ENCODE measurements at regions not wholly inside any gene's neighbourhood (a gene's known extent, or its start where the extent isn't known, plus 50 kb on each side); places are given as distances from the start of the nearest gene placed in this dataset.

GRCh38 chr13:94824601-94825000, 112.3 kb upstream of the SOX21 start:
- Histone ChIP-seq H3K4me3 (replicated peaks in 1 of 4; ENCODE audit: control extremely low read depth in 1 of 4, insufficient read depth in 1 of 4, low read depth in 3 of 4, low read length in 4 of 4) (no peak overlapping the region), H2AFZ (ENCODE audit: low read length) (no peak overlapping the region), H3K4me1 (ENCODE audit: control insufficient read depth, extremely low read depth, insufficient read depth, low read length) (no peaks in the 10 kb centered on the region), H3K79me2 (ENCODE audit: control insufficient read depth, insufficient read depth, low read length) (no peaks in the 10 kb centered on the region), H3K36me3 (ENCODE audit: control insufficient read depth, insufficient read depth, low read length) (no peaks in the 10 kb centered on the region), H3K9ac (ENCODE audit: insufficient read depth, low read length) (no peak overlapping the region), H3K9me3 (ENCODE audit: control insufficient read depth, insufficient read depth, low read depth, low read length) (no peaks in the 10 kb centered on the region), H3K27ac (ENCODE audit: insufficient read depth, low read length) (no peak overlapping the region), H3K4me2 (ENCODE audit: extremely low read depth, insufficient read depth, low read length) (no peak overlapping the region), H3K27me3 (ENCODE audit: control insufficient read depth, insufficient read depth, low read length) (no peaks in the 10 kb centered on the region), H4K20me1 (ENCODE audit: control insufficient read depth, extremely low read depth, insufficient read depth, low read length) (no peaks in the 10 kb centered on the region)
- no peak for DNase-seq (ENCODE audit: low read depth in 2 of 2)
- TF ChIP-seq, protein P1, sequence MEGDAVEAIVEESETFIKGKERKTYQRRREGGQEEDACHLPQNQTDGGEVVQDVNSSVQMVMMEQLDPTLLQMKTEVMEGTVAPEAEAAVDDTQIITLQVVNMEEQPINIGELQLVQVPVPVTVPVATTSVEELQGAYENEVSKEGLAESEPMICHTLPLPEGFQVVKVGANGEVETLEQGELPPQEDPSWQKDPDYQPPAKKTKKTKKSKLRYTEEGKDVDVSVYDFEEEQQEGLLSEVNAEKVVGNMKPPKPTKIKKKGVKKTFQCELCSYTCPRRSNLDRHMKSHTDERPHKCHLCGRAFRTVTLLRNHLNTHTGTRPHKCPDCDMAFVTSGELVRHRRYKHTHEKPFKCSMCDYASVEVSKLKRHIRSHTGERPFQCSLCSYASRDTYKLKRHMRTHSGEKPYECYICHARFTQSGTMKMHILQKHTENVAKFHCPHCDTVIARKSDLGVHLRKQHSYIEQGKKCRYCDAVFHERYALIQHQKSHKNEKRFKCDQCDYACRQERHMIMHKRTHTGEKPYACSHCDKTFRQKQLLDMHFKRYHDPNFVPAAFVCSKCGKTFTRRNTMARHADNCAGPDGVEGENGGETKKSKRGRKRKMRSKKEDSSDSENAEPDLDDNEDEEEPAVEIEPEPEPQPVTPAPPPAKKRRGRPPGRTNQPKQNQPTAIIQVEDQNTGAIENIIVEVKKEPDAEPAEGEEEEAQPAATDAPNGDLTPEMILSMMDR (conservative IDR thresholded peaks at IDR 0.05 in 1 of 2, IDR thresholded peaks at IDR 0.05 in 1 of 2; ENCODE audit: low read depth in 1 of 2, low read length in 2 of 2): no peak

- H2AFZ ChIP-seq (ENCODE audit: low read length): no peak overlapping the region
- TF ChIP-seq, protein P1 (conservative IDR thresholded peaks at IDR 0.05 in 1 of 2, IDR thresholded peaks at IDR 0.05 in 1 of 2; ENCODE audit: low read depth in 1 of 2, low read length in 2 of 2): no peak
- TF ChIP-seq EZH2 (IDR thresholded peaks at IDR 0.05; ENCODE audit: low read length, missing control alignments): no peak
- no peaks in the 10 kb centered on the region for H4K20me1 ChIP-seq (ENCODE audit: control insufficient read depth, extremely low read depth, insufficient read depth, low read length)
- no peak overlapping the region for H3K9ac ChIP-seq (ENCODE audit: insufficient read depth, low read length)
- H3K9me3 ChIP-seq (ENCODE audit: control insufficient read depth, insufficient read depth, low read depth, low read length): no peaks in the 10 kb centered on the region
- no peak for DNase-seq (ENCODE audit: low read depth in 2 of 2)
- no peak overlapping the region for H3K4me2 ChIP-seq (ENCODE audit: extremely low read depth, insufficient read depth, low read length)
- no peaks in the 10 kb centered on the region for H3K27me3 ChIP-seq (ENCODE audit: control insufficient read depth, insufficient read depth, low read length)
- no peaks in the 10 kb centered on the region for H3K36me3 ChIP-seq (ENCODE audit: control insufficient read depth, insufficient read depth, low read length)
- no peaks in the 10 kb centered on the region for H3K4me1 ChIP-seq (ENCODE audit: control insufficient read depth, extremely low read depth, insufficient read depth, low read length)
- H3K27ac ChIP-seq (ENCODE audit: insufficient read depth, low read length): no peak overlapping the region
- H3K79me2 ChIP-seq (ENCODE audit: control insufficient read depth, insufficient read depth, low read length): no peaks in the 10 kb centered on the region
- no peak overlapping the region for H3K4me3 ChIP-seq (replicated peaks in 1 of 4; ENCODE audit: control extremely low read depth in 1 of 4, insufficient read depth in 1 of 4, low read depth in 3 of 4, low read length in 4 of 4)
Measured at GRCh38 chr13:94822356-94822755, 110.0 kb upstream of the SOX21 start.

DNA sequence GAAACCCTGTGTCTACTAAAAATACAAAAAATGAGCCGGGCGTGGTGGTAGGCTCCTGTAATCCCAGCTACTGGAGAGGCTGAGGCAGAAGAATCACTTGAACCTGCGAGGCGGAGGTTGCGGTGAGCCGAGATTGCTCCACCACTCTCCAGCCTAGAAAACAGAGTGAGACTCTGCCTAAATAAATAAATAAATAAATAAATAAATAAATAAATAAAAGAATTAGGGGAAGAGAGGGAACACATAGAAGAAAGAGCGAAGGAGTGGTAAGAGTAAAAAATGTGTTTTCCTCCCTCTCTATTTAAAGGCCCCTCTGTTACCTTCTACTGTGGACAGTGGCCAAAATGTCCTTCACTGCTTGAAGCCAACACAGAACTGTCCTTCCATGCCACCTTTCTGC, 103.9 kb upstream of the SOX21 start:
- H3K9me3 ChIP-seq (ENCODE audit: control insufficient read depth, insufficient read depth, low read depth, low read length): no peaks in the 10 kb centered on the region
- no peak overlapping the region for H3K4me2 ChIP-seq (ENCODE audit: extremely low read depth, insufficient read depth, low read length)
- no peaks in the 10 kb centered on the region for H4K20me1 ChIP-seq (ENCODE audit: control insufficient read depth, extremely low read depth, insufficient read depth, low read length)
- H3K27ac ChIP-seq (ENCODE audit: insufficient read depth, low read length): no peak overlapping the region
- TF ChIP-seq, protein P1 (conservative IDR thresholded peaks at IDR 0.05 in 1 of 2, IDR thresholded peaks at IDR 0.05 in 1 of 2; ENCODE audit: low read depth in 1 of 2, low read length in 2 of 2): no peak
- TF ChIP-seq EZH2 (IDR thresholded peaks at IDR 0.05; ENCODE audit: low read length, missing control alignments): no peak
- H3K36me3 ChIP-seq (ENCODE audit: control insufficient read depth, insufficient read depth, low read length): no peaks in the 10 kb centered on the region
- no peak overlapping the region for H3K9ac ChIP-seq (ENCODE audit: insufficient read depth, low read length)
- no peaks in the 10 kb centered on the region for H3K79me2 ChIP-seq (ENCODE audit: control insufficient read depth, insufficient read depth, low read length)
- no peak overlapping the region for H3K4me3 ChIP-seq (replicated peaks in 1 of 4; ENCODE audit: control extremely low read depth in 1 of 4, insufficient read depth in 1 of 4, low read depth in 3 of 4, low read length in 4 of 4)
- no peak overlapping the region for H2AFZ ChIP-seq (ENCODE audit: low read length)
- DNase-seq (ENCODE audit: low read depth in 2 of 2): no peak
- H3K27me3 ChIP-seq (ENCODE audit: control insufficient read depth, insufficient read depth, low read length): no peaks in the 10 kb centered on the region
- H3K4me1 ChIP-seq (ENCODE audit: control insufficient read depth, extremely low read depth, insufficient read depth, low read length): no peaks in the 10 kb centered on the region
